Dermis blood vessel endothelial cell (primary cell): ENCODE measurements at regions not wholly inside any gene's neighbourhood (a gene's known extent, or its start where the extent isn't known, plus 50 kb on each side); places are given as distances from the start of the nearest gene placed in this dataset.

ENCODE experiments used
- DNase-seq: peaks from one replicate; pipeline ENCODE4 v3.0.0; 2010

DNA sequence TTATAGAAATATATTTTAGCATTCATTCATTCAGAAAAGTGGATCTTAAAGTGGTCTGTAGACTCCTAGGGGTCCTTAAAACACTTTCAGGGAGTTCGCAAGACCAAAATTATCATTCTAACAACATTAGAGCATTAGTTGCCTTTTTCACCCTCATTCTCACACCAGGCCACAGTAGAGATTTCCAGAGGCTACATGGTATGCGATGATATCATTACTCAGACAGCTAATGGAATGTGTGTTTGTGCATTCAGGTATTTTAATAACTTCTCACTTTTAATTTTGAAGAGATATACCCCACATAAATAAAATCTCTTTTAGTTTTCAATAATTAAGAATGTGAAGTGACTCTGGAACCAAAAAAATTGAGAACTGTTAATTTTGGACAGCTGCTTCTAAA lies 206.9 kb downstream of the NSUN3 start:
- no peak for DNase-seq

DNA sequence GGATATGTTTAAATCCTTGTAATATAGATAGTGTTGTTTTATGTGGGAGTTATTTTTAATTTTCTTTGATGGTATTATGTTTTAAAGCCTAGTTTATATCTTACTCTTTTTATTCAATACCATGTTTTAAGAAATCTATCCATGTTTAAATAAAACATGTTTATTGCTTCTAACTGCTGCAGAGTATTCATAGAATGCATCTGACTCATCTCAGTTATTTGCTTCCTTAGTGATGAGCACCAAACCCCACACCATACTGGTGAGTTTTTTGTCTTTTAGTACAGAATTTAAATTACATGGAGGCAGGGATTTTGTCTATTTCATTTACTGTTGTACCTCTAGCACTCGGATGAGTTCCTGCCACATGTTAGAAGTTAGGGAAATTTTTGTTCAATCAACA lies 209.2 kb downstream of the NSUN3 start:
- DNase-seq = no peak

DNA sequence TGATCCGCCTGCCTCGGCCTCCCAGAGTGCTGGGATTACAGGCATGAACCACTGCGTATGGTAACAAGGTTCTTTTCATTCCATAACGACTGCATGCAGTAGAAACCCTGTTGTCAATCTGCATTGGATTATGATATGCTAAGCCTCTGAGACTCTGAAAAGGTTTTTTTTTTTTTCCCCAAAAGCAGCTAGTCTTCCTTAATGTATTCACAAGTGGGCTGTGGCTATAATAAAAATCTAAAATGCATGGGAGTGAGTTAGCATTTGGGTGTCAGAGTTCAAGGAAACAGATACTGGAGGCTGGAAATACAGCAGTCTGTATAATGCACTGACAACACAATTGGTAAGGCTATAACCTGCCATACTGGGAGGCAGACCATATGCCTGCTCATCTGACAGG lies 218.1 kb downstream of the NSUN3 start:
- no peak for DNase-seq

DNA sequence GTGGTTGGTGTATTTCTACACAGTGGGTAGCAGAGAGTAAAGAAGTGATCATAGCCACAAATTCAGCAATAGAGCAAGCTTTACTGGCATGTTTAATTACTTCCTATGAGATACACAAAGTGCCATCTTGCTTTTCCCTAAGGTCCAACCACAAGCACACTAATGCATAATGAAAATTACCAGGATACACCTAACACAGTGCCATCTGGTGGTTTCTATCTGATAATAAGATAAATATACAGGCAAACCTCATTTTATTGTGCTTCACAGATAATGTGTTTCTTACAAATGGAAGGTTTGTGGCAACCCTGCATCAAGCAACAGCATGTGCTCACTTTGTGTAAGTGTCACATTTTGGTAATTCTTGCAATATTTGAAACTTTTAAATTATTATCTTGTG lies 223.0 kb downstream of the NSUN3 start:
- DNase-seq = no peak

DNA sequence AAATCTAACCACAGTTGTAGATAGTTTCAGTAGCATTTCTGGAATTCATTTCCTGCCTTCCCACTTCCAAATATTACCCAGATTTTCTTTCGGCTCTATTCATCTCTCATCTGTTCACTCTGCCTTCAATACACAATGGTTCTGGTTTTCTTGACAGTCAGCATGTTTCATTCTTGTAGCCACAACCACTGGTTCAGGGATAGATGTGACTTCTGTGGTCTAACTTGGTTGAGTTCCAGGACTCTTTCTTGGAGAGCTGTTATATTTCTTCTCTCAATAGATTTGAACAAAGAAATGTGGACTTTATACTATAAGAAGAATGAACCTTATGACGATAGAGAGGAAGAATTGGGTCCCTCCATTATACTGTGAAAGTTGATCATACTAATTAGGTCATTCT lies 228.8 kb downstream of the NSUN3 start:
- DNase-seq = no peak

DNA sequence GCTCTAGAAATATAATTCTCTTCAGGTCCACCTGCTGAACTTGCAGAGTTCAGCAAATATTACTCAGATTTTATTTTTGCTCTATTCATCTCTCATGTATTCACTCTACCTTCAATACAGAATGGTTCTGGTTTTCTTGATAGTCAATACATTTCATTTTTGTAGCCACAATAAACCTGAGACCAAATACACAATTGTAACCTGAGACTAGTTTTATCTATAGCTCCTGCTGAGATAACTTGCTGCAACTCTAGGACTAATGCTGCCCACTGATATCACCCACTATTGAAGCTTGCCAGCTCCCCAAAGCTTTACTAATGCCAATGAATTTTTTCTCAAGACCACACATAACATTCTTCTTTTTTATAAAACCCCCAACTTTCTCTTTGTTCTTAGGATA lies 229.3 kb downstream of the NSUN3 start:
- DNase-seq = no peak

DNA sequence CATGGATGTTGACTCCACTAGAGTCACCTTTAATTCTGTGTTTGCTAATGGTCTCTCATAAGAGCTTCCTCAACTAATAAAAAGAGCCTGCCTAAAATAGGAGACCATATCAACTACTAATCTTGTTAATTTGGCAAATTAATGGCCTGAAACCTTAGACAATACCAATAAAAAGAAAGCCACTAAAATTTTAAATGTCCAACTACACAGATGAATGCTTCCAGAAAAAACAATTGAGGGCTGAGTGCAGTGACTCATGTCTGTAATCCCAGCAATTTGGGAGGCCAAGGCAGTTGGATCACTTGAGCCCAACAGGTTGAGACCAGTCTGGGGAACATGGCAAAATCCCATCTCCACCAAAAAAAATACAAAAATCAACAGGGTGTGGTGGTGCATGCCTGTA lies 230.9 kb downstream of the NSUN3 start:
- DNase-seq = no peak

DNA sequence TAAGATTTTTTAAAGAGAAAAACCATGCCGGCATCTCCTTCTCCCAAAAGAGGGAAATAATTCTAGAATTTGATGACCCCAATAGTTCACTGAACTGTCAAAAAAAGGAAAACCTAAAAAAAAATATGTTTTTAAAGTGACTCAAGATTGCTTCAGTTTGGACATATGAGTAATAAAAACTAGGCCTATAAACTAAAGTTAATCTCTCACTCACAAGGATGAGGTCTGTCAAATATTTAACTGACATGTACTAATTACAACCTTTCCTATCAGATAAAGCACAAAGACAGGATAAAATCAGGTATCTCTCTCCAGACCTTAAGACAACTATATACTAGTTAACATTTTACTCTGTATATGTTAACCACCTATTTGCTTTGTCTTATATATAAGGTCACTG lies 231.9 kb downstream of the NSUN3 start:
- DNase-seq = no peak

DNA sequence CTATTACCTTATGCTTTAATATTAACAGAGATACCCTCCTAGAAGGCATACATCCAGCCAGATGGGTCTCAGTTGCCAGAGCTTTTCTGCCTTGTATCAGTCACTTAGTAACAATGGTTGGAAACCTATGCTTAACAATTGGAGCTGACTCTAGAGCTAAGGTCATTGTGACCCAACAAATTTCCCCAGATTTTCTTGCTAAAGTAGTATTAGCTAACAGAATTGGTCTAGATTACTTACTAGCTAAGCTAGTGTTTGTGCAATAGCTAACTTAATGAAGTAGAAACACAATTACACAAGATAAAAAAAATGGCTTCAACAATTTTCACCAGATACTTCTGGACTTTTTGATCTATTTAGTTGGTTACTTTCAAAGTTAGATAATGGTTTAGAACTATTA lies 236.9 kb downstream of the NSUN3 start:
- no peak for DNase-seq

DNA sequence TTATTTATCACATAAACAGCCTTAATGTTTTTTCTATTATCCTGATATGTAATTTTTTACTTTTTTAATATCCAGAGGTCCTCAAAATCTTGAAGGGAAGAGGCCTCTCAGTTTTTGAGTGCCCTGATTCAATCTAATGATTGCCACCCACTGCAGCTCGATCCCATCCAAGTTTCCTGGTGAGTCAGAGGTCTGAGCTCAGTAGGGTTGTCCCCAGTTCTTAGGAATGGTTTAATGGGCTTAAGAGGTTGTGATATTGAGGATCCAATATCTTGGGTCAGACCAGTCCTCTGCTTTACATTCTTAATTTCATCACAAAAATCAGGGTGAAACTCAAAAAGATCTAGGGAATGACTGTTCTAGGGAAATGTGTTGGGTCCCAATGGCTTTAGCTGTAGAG lies 238.5 kb downstream of the NSUN3 start:
- DNase-seq = no peak

DNA sequence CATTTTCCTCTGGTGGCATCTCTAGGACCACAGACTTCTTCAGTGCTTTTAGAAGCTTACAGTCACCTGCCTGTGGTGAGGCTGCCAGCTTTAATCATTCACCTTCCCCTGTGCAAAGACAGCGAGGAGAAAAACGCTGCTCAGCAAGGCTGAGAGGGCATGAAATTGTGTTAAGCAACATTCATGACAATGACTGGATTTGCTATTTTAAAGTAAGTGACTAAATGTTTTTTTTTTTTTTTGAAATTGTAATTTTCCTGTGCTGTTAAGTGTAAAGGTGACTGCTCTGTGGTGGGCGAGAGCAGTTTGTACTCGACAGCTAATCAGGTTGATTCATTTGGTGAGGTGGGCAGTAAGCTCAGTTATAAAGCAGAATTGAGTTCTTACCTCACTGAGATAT lies 240.4 kb downstream of the NSUN3 start:
- no peak for DNase-seq

DNA sequence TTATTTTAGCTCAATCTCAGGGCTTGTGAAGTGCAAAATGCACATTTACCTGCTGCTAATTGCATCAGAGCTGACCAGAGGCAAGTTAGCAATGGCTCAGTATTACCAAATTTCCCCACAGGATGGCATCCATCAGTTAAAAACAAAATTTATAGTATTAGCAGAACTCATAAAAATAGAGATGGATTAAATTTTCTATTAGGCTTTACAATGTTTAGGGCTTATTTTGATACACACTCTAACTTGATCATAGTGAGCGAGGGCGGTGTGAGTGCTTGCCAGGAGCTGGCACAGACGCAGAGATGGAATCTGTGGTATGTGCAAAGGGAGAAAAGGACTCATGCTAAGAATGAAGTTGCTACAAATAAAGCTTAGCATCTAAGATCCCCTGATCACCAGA lies 241.0 kb downstream of the NSUN3 start:
- DNase-seq = no peak

DNA sequence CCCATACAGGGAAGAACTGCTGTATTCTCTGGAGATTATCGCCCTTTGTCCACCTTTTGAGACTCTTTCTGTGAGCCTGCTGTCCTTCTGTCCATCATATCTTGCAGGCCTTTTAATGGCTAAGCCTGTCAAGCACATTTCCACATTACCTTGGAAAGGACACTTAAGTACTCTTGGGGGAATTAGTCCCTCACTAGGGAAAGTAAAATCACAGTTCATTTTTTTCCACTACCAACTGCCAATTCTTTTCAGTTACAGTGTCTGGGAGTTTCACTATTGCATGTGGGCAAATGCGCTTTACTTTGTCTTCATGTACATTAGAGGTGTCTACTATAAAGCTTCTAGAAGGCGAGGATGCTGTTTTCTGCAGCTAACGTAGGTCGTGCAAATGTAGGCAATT lies 242.1 kb downstream of the NSUN3 start:
- no peak for DNase-seq

DNA sequence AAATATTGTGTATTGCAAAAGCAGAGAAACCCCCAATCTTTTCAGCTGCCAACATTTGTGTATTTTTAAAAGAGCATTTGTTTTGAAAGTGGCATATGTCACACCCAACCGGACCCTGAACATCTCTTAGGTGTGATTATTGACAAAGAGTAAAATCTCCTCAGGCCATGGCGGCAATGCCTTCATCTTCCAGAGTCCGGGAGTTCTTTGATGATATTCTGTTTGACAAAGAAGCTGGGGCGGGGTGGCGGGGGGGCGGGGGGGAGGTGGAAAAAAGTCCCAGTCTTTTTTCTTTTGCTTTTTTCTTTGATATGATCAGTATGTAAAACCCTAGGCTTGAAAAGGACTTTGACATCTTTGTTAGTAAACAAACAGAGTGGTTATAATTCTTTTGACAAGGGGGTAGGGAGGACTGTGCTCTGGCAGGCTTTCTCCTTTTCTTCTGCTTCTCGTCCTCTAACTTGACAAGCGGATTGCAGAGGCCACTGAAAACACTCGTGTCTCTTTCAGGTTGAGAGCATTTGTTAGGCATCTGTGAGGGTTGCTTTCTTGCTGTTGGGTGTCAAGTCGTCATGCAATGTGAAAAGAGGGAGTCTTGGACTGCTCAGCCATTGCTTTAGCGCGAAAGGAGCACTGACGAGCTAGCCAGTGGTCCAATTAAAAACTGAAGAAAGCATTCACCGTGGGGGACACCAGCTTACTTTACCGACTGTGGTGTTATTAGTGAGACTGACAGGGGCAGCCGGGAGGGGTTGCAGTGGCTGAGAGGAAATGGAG lies 243.2 kb downstream of the NSUN3 start:
- no peak for DNase-seq

DNA sequence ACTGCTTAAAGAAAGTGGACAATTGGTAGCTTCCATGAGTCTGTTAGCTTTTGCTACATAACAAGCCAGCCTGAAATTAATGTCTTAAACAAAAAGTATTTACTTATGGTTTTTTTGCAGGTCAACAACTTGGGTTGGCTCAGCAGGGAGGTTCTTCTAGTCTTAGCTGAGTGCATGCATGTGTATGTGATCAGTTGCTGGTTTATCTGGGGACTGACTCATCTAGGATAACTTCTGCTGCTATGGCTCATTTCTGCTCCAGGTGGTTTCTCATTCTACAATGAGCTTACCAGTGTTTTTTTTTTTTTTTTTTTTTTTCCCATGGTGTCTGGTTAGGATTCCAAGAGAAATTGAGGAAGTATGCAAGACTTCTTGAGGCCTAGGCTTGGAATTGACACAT lies 244.7 kb downstream of the NSUN3 start:
- DNase-seq = no peak

DNA sequence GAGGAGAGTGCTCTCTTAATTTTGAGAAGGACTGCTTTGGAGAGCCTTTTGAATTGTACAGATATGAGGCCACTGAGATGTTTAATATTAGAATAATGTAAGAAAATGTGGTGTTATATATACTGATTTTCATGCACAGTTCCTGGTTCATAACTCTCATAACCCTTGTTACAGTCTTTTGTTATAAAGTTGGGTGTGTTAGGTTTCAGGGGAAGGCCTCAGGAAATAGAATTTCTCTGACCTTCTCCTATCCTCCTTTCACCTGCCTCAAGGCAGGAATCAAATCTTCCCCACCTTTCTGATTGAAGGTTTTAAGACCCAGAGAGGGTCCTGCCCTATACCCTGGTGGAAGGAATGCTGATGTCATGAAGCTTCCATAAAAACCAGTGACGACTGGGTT lies 245.9 kb downstream of the NSUN3 start:
- no peak for DNase-seq

DNA sequence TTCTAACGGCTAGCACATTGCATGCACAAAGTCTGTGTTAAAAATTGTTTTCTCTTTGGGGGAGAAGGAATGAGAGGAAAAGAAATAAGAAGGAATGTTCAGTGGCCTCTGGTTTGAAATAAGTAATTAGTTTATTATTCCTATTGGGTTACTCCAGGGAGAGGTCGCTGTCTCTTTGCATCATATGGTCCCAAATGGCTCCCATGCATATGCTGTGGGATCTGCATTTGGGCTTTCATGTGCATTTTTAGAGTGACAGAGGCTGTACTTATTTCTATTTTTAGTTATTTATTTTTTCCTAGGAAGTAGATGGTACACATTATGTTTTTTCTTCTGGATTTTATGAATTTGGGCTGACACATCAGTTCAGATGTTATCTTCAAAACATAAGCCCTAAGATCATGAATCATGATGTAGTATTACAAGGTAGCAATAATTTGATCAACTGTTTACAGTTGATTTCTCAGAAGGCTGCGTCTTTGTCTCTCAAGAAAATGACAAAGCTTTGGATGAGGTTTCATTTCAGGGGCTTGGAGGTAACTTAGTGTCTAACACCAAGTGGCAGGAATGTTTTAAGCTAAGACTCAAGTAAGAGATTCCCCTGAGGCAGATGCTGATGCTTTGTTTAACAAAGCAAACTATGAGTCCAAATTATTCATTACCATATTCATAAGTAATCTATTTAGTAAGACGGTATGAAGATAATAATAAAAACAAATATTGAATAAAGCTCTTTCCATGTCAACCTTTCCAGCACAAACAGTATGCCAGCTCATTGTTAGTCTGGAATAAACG lies 247.7 kb downstream of the NSUN3 start:
- DNase-seq = no peak

DNA sequence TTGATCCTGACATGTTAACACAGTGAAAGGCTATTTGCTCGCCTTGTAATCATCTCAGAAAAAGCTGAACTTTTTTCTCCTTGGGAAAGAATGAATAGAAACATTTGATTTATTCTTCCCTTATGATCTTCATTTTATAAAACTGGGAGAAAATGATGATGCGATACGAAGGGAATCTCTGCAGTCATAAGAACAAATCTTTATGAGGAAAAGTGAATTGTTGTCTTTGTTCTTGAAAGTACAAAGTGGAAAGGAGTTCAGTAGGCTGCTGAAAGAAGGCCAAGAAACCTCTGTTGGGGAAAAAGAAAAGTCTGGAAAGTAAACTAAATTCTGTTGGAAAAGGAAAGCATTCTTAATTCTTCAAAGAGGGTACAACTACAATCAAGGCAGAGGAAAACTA lies 248.8 kb downstream of the NSUN3 start:
- DNase-seq = no peak

DNA sequence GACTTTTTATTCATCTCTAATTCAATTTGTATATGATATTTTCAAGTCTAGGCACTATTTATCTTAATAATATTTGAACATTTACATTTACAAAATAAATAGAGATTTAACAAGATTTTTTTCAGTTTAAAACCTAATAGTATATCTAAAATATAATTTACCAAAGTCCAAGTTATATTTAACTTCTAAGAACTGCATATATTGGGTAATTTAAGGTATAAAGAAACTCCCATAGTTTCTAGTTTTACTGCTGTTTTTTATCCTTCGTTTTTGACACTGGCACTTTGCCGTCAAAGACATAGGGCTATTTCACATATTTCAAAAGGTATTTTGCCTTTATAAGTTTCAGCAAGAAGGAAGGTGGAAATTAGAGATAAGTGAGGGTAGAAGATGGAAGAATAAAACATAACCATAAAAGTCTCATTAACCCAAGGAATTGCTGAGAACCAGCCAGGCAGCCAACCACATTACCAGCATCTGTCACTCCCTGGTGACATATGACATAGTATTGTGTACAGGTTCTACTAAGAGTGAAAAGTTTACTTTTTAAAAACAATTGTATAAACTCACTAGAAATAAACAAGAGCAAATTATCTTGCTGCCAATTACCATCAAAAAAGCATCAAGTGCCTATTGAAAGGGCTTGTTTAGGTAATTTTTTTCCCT lies 251.5 kb downstream of the NSUN3 start:
- DNase-seq = no peak

DNA sequence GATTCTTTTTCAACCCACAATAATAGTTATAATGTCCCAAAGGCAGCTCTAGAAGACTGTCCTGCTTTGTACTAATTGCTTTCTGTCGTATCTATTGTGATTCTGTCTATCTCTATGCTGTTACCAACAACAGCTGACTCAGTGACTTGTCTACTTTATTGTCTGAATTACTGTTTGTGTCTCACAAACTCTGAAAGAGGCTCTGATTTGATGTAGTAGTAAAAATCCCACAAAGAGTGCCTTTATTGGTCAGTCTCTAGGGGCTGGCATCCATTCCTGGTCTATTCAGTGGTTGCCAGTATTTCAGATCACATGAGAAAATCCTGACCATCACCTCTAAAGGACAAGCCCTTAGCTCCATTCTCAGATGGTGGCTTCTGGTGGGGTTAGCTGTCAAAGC lies 254.2 kb downstream of the NSUN3 start:
- DNase-seq = no peak

DNA sequence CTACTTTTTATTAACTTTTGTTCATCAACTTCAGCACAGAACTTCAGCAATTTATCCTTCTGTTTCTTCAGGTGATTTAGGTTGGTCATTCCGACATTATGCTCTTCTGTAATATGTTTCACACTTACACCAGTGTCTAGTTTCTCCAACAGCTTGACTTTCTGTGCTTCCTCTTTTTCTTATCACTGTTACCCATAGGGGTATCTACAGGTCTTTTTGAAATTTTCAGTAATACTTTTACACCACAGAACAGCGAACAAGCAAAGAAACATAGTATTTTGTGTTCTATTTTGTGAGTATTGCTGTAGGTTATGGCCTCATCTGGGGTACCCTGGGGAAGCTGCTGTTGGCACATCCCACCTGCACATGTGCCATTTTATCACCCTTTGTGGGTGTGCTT lies 260.7 kb downstream of the NSUN3 start:
- no peak for DNase-seq

DNA sequence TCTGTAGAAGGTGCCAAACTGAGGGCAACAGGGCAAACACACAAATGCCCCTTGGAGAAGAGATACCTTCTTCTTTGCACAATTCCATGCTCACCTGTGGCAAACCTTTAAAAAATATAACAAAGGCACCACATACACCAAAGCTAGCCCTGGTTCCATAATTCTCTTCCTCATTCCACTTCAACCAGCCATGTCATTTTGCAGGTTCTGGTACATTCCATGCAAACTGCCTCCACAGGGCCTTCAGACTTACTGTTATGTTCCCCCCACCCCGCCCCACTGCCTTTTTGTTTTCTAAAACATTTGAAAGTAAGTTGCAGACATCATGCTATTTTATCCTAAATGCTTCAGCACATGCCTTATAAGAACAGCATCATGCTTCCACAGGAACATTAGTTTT lies 269.0 kb downstream of the NSUN3 start:
- no peak for DNase-seq

DNA sequence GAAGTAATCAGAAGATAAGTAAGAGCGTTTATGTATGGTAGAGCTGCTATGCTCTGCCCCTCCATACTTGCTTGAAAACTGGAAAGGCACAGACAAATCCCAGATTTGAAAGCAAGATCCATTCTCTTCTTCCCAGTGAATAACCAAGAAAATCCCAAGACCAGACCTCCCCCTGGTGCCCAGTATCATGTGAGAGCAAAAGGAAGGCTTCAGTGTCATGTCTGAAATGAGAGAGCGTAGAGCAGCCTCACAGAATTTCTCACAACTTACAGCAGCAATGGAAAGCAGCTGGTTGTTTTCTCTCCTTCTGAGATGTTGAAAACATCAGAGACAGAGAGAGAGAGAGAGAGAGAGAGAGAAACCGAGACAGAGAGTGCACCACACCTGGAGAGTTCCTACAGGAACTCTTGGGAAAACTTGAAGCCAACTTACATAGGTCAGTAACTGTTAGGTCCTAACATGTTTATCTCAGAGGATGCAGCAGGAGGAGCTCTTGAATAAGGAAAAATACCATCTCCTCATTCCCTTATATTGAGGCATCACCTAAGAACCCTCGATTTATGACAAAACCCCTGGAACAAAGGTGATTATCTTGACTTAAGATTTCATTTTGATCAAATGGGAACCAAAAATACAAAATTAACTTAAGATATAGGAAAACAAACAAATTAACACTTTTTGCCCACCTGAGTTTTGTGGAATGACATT lies 273.3 kb downstream of the NSUN3 start:
- DNase-seq = peak; percentile 55
